Endothelial cell of umbilical vein (primary cell): ENCODE measurements at regions not wholly inside any gene's neighbourhood (a gene's known extent, or its start where the extent isn't known, plus 50 kb on each side); places are given as distances from the start of the nearest gene placed in this dataset.

ENCODE experiments used
- CTCF ChIP-seq, 2 donors: IDR thresholded peaks; 1 replicate in 1 of 2; 2 replicates in 1 of 2; pipeline ENCODE4 v1.5.1; 2011; ENCODE audit warnings: low read length in 2 of 2, mild to moderate bottlenecking in 2 of 2, moderate library complexity in 2 of 2, control low read depth in 1 of 2, inconsistent platforms in 1 of 2, low read depth in 1 of 2; ENCODE audit not compliant: insufficient read depth in 1 of 2; ENCODE audit errors: extremely low read depth in 1 of 2
- EZH2 ChIP-seq: IDR thresholded peaks from 2 replicates; pipeline ENCODE4 v1.6.1; 2012; ENCODE audit warnings: borderline replicate concordance, low read depth, mild to moderate bottlenecking, moderate library complexity, low read length, inconsistent platforms; ENCODE audit not compliant: severe bottlenecking
- MAX ChIP-seq: IDR thresholded peaks from 2 replicates; pipeline ENCODE4 v1.6.1; 2011; ENCODE audit not compliant: insufficient read depth, insufficient read length
- MYC ChIP-seq: IDR thresholded peaks from one replicate; pipeline ENCODE4 v1.6.1; 2011; ENCODE audit warnings: mild to moderate bottlenecking, low read depth, low read length
- POLR2A ChIP-seq: IDR thresholded peaks from 2 replicates; pipeline ENCODE4 v1.6.1; 2012; ENCODE audit warnings: low read depth, mild to moderate bottlenecking, control low read depth, low read length
- POLR2AphosphoS5 ChIP-seq: IDR thresholded peaks from 2 replicates; pipeline ENCODE4 v1.6.1; 2012; ENCODE audit warnings: low read depth, mild to moderate bottlenecking, control low read depth, low read length, moderate library complexity; ENCODE audit not compliant: insufficient read depth

GRCh38 chr4:164261831-164262230, 492.1 kb upstream of the SMIM31 start:
- no peak for TF ChIP-seq POLR2AphosphoS5
- no peak for TF ChIP-seq CTCF (IDR thresholded peaks at IDR 0.05; ENCODE audit: extremely low read depth in 1 of 2, insufficient read depth in 1 of 2, low read depth in 1 of 2, low read length in 2 of 2)
- no peak for TF ChIP-seq POLR2A
- no peak for TF ChIP-seq EZH2
- no peak for TF ChIP-seq MYC
- no peak for TF ChIP-seq MAX
